HG03558 (cell line): ENCODE measurements at regions not wholly inside any gene's neighbourhood (a gene's known extent, or its start where the extent isn't known, plus 50 kb on each side); places are given as distances from the start of the nearest gene placed in this dataset.
"Not testable (repeated sequence)": the region's sequence is repeated elsewhere in the genome, so short reads cannot be mapped to it uniquely, and the experiment has no call there.

Experiments
- ATAC-seq: cut with Tn5 transposase; IDR thresholded peaks from one replicate; pipeline ENCODE4 v1.9.1; 2021; ENCODE audit warnings: moderate number of reproducible peaks; ENCODE audit not compliant: unreplicated experiment; ENCODE audit errors: extremely low read depth

GRCh38 chr6:125421836-125422235 is 120.1 kb upstream of the HDDC2 start:
- no peak for ATAC-seq

GRCh38 chr6:125423047-125423446 is 121.3 kb upstream of the HDDC2 start:
- no peak for ATAC-seq

GRCh38 chr6:125431971-125432370 is 130.2 kb upstream of the HDDC2 start:
- no peak for ATAC-seq

GRCh38 chr6:125432963-125433362 is 131.2 kb upstream of the HDDC2 start:
- no peak for ATAC-seq

- ATAC-seq, result no peak
Measured at GRCh38 chr6:125434760-125435159, 133.0 kb upstream of the HDDC2 start.

- no peak for ATAC-seq
Measured at GRCh38 chr6:125439512-125439911, 137.7 kb upstream of the HDDC2 start.

GRCh38 chr6:125444006-125444923 is 142.5 kb upstream of the HDDC2 start:
- ATAC-seq, result no peak

- ATAC-seq, result no peak
Measured at GRCh38 chr6:125445054-125445453, 143.3 kb upstream of the HDDC2 start.

- ATAC-seq, result no peak
Measured at GRCh38 chr6:125446011-125446410, 144.2 kb upstream of the HDDC2 start.

- no peak for ATAC-seq
Measured at GRCh38 chr6:125451750-125452149, 150.0 kb upstream of the HDDC2 start.

GRCh38 chr6:125453516-125453915 is 151.7 kb upstream of the HDDC2 start:
- no peak for ATAC-seq

GRCh38 chr6:125454351-125454750 is 152.6 kb upstream of the HDDC2 start:
- no peak for ATAC-seq

- not testable (repeated sequence) for ATAC-seq
Measured at GRCh38 chr6:125458493-125458892, 156.7 kb upstream of the HDDC2 start.

GRCh38 chr6:125465332-125465731 is 163.6 kb upstream of the HDDC2 start:
- not testable (repeated sequence) for ATAC-seq

- ATAC-seq, result no peak
Measured at GRCh38 chr6:125469915-125470314, 168.1 kb upstream of the HDDC2 start.

GRCh38 chr6:125471667-125472066 is 169.9 kb upstream of the HDDC2 start:
- no peak for ATAC-seq

- no peak for ATAC-seq
Measured at GRCh38 chr6:125474061-125474460, 172.3 kb upstream of the HDDC2 start.

GRCh38 chr6:125477156-125477555 is 175.4 kb upstream of the HDDC2 start:
- ATAC-seq, result no peak

- ATAC-seq, result no peak
Measured at GRCh38 chr6:125477844-125478243, 176.1 kb upstream of the HDDC2 start.

GRCh38 chr6:125480146-125480545 is 178.4 kb upstream of the HDDC2 start:
- ATAC-seq, result no peak

GRCh38 chr6:125480571-125480970 is 178.8 kb upstream of the HDDC2 start:
- no peak for ATAC-seq

GRCh38 chr6:125481056-125481455 is 179.3 kb upstream of the HDDC2 start:
- ATAC-seq, result no peak
